KBM-7 (cell line): ENCODE measurements at regions not wholly inside any gene's neighbourhood (a gene's known extent, or its start where the extent isn't known, plus 50 kb on each side); places are given as distances from the start of the nearest gene placed in this dataset.
A peak's percentile ranks its signal among the peaks of the same experiment; 100 is the strongest.
"Not testable (repeated sequence)": the region's sequence is repeated elsewhere in the genome, so short reads cannot be mapped to it uniquely, and the experiment has no call there.

Source experiments
- DNase-seq: peaks from one replicate; pipeline ENCODE4 v3.0.0-alpha.2; 2015
- in situ Hi-C: fragments of 300-500 bp; cut with MboI; formaldehyde crosslinking; loops from 2 replicates; pipeline ENCODE4 v1.14.3; 2020; ENCODE audit warnings: low sequenced_read_pairs, low pct_unique_long_range_greater_than_20kb, mixed read lengths

DNA sequence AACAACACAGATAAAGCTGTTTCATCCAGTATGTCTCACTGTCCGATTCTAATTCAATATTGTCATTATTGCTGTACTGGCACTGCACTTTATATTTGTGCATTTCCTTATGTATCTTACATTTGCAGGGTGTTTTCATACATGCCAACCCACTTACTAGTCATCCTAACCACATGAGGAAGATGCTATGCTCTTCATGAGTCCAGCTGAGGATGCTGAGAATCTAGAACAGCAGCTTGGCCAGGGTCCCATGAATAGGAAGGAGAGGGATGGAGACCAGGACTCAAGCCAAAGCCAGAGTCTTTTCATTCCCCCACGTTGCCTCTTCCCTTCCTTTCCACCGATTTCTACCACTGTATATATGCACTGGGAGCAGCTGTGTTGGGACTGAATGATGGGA is 292.8 kb upstream of the KLF4 start:
- in situ Hi-C loops, result no loop called here
- DNase-seq, result no peak

DNA sequence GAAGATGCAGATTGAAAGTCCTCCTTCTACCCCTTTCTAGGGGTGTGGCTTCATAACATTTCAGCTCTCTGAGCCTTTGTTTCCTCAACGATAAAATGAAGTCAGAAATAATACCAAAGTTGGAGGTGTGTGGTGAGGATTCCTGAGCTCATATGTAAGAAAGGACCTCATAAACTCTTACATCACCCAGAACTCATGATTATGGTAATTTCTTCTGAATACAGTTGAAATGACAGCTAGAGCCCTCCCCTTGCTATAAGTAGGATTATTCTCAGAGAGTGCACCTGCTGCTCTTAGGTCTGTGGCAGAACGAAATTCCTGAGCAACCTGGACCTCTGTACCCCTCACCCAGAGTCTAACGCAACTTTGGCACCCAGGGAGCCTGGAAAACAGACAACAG is 291.4 kb upstream of the KLF4 start:
- in situ Hi-C loops, result no loop called here
- DNase-seq, result no peak

DNA sequence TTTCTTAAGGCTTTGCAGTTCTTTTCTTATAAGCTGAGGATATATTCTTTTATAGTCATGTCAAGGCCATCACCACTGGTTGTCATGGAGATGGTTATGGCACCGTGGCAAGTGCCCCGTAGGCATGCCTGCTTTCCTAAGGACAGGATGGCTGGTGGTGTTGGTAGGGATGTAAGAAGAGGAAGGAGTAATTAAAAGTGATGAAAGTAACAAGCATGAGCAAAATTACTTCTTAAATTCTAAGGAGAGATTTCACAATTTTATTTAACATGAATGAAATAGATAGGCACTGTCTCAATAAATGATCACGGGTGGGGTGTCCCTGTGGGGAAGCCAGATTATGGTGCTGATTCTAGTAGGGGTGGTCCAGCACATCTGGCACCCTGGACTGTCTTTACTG is 290.2 kb upstream of the KLF4 start:
- in situ Hi-C loops, result no loop called here
- no peak for DNase-seq

DNA sequence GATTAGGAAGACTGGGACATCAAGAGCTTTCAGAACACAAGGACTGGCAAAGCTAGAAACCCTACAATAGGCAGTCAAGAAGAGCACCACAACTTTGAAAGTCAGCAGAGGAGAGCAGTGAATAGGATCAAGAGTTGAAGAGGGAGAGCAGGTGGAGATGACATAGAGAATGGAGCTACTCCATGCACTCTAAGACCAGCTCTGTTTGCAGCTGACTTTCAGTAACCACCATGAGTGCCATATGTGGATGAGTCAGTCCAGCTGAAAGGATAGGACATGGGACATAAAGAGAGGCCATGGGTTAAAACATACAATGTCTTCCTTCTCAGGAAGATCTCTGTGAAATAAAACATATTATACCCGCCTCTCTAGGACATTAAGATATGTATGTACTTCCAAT is 289.1 kb upstream of the KLF4 start:
- in situ Hi-C loops, result no loop called here
- no peak for DNase-seq

DNA sequence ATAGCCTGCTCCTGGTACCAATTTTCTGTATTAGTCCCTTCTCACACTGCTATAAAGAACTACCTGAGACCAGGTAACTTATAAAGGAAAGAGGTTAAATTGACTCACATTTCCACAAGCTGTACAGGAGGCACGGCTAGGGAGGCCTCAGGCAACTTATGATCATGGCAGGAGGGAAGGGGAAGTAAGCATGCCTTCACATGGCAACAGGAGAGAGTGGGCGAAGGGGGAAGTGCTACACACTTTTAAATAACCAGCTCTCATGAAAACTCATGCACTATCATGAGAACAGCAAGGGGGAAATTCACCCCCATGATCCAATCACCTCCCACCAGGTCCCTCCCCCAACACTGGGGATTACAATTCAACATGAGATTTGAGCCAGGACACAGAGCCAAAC is 284.5 kb upstream of the KLF4 start:
- DNase-seq, result peak; percentile 56
- in situ Hi-C loops, result not testable (repeated sequence)

DNA sequence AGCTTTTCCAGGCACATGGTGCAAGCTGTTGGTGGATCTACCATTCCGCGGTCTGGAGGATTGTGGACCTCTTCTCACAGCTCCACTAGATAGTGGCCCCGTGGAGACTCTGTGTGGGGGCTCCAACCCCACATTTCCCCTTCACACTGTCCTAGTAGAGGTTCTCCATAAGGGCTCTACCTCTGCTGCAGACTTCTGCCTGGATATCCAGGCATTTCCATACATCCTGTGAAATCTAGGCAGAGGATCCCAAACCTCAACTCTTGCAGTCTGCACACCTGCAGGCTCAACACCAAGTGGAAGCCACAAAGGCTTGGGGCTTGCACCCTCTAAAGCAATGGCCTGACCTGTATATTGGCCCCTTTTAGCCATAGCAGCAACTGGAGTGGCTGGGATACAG is 283.4 kb upstream of the KLF4 start:
- in situ Hi-C loops, result no loop called here

DNA sequence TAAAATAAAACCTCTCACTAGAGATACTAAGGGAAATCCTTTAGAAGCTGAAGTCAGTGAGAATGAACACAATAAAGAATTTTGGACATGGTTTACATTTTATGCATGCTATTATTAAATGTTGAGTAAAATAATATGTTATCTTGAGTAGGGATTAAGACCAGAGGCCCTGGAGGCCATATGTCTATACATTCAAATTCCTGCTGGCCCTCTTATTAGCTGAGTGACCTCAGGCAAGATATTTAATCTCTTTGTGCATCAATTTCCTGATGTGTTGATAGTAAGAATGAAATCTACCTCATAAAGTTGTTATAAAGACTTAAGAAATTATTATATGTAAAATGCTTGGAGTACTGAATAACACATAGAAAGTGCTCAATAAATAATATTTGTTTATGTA is 281.1 kb upstream of the KLF4 start:
- in situ Hi-C loops, result no loop called here
- no peak for DNase-seq

More for the DNA sequence above, 283.4 kb upstream of the KLF4 start:
- no peak for DNase-seq

DNA sequence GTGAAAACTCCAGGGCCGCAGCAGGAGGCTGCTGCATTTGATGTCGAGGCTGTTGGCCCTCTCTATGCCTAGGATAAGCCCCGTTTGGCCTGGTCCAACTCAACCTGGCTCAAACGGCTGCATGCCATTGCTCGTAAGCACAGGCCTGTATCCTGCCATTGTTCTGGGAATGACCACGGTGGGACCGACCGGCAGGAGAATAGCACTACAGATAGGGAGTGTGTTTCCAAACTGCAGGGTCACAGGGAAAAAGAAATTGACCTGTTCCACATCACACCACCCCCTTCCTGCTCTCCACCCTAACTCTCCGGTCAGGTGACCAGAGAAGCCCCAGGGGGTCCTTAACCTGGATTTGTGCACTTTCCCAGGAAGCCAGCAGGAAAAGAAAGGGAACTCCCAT is 278.7 kb upstream of the KLF4 start:
- in situ Hi-C loops, result no loop called here

DNA sequence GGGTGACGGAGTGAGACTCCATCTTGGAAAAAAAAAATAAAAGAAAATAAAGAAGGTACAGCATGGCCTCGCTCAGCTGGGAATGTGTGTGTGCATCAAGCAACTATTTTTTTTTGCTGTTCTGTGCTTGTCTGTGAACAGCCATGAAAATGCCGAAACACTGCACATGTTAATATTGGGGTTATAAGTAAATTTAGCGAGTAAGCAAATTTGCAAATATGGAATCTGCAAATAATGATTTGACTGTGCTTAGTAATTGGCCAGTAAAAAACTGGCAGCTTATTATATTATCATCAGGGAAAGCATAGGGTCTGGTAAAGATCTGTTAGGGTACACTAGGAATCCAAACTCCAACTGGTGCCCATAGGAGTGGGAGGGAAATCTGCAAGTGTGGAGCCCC is 278.1 kb upstream of the KLF4 start:
- in situ Hi-C loops, result no loop called here
- DNase-seq, result no peak

More for the DNA sequence above, 278.7 kb upstream of the KLF4 start:
- no peak for DNase-seq

DNA sequence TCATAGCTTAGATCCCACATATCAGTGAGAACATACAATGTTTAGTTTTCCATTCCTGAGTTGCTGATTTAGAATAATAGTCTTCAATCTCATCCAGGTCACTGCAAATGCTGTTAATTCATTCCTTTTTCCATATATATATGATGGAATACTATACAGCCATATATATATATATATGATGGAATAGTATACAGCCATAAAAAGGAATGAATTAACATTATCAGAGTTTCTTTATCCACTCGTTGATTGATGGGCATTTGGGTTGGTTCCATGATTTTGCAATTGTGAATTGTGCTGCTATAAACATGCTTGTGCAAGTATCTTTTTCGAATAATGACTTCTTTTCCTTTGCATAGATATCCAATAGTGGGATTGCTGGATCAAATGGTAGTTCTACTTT is 273.9 kb upstream of the KLF4 start:
- DNase-seq, in situ Hi-C loops: not testable (repeated sequence)

DNA sequence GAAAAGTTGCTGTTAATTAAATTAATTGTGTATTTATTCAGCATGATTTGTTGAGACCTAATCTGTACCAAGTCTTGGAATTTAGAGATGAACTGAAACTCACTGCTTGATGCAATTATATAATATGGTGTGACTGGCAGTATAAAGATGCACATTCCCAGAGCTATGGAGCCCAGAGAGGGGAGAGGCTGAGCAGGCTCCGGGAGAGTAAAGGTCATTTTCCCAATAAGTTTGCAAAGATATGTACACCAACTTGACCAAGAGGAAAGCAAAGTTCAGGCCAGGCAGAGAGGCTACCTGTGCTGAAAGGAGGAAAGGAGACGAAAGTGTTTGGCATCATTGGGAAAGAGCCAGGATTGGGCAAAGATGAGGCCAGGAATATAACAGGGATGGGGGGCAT is 271.7 kb upstream of the KLF4 start:
- DNase-seq, result no peak
- in situ Hi-C loops, result no loop called here

DNA sequence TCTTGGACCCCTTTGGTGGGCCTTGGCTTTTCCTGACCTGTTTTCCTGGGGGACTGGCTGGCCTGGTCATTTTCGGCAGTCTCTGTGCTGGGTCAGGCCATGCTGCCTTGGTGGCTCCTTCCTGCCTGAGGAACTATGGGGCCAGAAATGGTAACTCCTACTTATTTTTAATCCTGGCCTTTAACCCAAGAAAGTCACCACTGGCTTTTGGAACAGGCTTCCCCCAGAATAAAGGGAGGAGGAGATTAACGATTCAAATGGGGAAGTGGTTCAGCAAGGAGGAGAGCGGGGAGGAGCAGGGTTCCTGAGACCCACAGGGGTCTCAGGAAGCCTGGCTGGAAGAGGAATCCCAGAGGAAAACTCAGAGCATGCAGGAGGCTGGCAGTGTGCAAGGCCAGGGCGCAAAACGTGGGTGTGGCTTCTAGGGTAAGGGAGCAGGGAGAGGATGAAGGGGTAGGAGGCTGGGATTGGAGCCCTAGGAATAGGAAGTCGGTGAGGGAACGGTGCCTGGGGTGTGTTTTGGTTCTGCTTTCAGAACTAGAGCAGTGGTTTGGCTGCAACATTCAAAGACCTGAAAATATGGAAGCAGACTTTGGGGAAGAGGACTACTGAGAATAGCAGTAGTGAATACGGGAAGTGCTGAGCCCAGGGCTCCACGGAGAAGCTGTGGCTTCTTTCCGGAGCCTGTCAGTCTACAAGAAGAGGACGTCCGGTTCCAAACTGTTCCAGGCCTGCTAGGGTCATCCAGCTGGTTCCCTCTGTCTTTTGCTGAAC is 271.1 kb upstream of the KLF4 start:
- peak; percentile 91 for DNase-seq
- in situ Hi-C loops, result no loop called here

DNA sequence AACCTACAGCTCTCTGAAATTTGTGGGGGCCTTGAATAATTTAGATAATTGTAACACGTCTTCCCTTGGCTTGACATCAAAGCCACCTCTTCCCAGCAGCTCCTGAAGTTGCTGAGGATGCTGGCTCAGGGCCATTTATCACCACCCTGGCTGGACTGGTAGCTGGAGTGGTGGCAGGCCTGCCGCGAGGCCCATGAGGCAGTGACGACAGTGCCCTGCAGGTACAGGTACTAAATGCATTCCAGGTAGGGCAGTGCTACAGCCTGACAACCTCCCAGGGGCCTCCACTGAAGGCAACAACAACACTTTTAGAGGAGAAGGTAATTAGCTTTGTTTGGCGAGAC is 270.2 kb upstream of the KLF4 start:
- DNase-seq, result no peak

DNA sequence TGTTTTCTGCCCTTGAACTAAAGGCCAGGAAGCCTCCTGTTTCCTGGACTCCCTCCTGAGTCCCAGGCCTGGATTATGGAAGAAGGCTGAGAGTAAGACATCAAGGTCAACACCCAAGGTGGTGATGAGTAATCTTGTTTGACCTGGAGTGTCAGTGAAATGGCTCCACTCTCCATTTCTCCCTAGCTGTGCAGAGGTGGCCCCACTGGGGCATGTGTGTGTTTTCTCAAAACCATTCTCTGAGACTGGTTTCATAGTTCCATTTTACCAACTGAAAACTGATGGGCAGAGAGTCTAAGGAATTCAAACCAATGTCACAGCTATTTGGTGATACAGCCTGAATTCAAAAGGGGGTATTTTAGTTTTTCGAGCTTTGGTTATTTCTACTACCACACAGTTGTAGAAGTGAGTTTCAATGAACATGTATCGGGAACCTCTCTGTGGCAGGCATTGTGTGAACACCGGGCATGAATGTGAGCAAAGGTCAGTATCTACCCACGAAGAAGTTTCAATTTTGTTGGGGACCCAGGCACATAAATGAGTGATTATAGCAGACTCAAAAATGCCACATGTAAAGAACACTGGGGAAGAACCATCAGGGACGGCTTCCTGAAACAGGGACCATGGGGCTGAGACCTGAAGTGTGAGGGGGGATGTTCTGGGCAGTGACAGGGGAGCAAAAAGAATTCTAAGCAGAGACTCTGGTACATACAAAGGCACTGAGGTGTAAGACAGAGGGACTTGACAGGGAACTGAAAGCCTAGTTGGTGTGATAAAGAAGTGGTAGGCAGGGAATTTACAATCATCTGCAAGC is 269.6 kb upstream of the KLF4 start:
- in situ Hi-C loops, result no loop called here
- DNase-seq, result no peak

More for the DNA sequence above, 270.2 kb upstream of the KLF4 start:
- in situ Hi-C loops, result no loop called here

DNA sequence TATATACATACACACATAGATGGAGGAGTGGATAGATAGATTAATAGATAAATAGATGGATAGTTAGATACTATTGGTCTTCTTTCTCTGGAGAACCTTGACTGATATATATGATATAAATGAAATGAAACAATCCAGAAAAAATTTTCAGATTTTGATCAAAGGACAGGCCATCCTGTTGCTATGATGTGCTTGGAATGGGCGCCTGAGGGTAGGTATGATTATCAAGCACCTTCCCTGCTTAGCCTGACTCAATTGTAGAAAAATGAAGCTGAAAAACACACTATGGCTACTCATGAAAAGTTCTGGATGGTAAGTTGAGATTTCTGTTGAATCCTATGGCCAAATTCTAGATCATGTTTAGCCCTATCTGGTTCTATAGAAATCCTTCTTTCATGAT is 266.5 kb upstream of the KLF4 start:
- DNase-seq, result no peak
- in situ Hi-C loops, result no loop called here

DNA sequence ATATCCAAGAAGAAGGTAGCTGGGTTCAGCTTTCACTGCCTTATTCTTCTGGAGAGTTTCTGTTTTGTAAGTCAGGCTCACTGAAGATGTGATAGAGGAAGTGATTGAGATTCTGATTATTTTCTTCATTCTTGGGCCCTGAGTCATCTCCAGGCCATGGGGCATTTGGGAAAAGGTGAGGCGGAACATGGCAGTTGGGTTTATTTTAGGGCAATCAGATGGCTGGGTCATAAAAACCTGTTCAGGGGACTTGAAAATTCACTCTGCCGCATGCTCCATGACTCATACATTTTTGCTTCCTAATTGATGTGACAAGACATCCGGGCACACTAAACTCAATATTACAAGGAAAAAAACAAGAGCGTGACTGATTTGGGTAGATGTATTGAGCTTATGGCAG is 265.7 kb upstream of the KLF4 start:
- peak; percentile 32 for DNase-seq
- in situ Hi-C loops, result no loop called here

DNA sequence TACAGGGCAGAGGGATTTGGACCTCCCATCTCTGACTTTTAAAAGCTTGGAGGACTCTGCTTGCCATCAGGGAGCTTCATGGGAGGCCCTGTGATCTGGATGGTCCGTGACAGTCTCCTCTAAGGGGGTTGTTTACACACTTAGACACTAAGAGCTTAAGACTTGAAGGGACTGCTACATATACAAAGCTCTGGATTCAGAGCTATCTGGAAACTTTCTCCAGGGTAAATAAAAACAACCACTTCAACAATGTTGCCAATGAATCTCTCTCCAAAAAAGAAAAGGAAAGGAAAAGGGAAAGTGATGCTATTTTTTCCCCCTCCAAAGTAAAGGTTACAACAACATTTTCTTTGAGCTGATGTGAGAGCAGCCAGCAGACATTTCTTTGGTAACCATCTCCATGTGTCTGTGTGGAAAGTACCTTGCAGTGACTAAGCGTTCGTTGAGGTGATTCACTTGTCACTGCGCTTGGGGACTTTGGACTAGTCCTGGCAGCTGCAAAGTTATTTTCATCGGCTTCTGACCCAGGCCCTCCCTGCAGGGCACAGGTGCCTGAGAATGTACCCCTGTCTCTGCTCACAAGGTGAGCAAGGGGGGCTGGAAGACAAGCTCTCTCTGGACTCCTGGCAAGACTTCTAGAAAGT is 262.1 kb upstream of the KLF4 start:
- in situ Hi-C loops, result no loop called here
- no peak for DNase-seq

DNA sequence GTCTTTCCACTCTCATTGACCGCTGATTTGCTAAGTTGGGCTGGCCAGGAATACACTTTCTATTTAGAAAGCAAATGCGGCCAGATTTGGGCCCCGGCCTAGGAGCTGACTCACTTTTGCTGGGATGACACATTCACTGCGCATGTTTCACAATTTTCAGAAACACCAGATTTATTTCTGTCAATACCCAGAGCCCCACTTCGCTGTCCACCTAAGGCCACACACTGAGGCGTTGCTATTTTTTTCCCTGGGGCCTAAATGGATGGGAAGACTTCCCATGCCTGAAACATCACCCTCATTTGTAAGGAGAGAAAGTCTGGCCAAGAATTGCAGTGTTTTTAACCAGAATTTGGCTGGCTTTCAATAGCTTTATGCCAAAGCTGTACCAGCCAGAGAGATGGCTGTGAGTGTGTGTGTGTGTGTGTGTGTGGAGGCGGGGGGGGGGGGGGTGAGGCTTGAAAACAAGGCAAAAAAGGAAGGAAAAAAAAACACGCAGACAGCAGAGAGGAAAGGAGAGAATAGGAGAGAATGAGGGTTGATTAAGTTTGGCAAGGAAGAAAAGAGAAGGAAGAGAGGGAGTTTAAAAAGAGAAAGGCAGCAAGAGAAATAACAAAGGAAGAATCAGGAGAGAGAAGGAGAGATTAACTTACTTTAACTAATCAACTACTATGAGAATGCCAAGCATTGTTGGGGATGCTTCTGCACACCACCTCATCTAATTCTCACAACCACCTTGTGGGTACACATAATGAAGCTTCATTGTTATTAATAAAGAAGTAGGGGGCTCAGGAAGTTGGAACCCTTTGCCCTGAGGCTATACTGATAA is 261.4 kb upstream of the KLF4 start:
- DNase-seq, result no peak
- in situ Hi-C loops, result no loop called here

DNA sequence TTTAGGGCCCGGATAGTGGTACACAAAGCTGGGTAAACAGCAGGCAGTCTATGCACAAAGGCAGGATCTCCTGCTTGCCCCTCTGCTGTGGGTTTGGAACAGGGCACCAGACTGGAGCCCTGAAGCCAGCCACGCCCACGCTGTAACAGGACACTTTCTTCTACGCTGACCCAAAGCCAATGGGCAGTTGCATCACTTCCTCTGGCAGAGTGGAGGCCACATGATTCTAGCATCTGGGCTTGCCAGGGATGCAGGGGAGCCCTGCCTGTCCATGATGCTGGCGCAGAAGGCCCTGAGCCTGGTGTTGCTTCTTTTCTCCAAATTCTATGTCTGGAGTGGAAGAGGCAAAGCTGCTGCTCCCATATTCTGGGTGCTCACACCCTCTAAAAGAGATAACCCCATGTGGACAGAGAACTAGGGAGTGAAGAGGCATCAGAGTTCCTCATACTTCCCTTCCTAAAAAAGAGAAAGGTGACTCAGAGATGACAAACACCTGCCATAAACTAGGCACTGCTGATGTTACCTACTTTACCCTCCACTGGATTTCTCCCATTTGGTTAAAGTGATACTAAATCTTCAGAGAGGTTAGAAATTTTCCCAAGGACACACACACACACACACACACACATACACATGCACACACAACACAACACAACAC is 260.3 kb upstream of the KLF4 start:
- peak; percentile 12 for DNase-seq
- in situ Hi-C loops, result no loop called here
